COR-L47 (cell line): ENCODE measurements at regions not wholly inside any gene's neighbourhood (a gene's known extent, or its start where the extent isn't known, plus 50 kb on each side); places are given as distances from the start of the nearest gene placed in this dataset.

Source experiments
- DNase-seq: peaks from one replicate; lab custom pipeline; 2025; lab: John Stamatoyannopoulos, UW

GRCh38 chr4:43345323-43345925, 452.9 kb downstream of the GRXCR1 start:
- no peak for DNase-seq

- no peak for DNase-seq
Measured at GRCh38 chr4:43348591-43348990, 456.1 kb downstream of the GRXCR1 start.

GRCh38 chr4:43351970-43352806, 459.7 kb downstream of the GRXCR1 start:
- DNase-seq: no peak

DNA sequence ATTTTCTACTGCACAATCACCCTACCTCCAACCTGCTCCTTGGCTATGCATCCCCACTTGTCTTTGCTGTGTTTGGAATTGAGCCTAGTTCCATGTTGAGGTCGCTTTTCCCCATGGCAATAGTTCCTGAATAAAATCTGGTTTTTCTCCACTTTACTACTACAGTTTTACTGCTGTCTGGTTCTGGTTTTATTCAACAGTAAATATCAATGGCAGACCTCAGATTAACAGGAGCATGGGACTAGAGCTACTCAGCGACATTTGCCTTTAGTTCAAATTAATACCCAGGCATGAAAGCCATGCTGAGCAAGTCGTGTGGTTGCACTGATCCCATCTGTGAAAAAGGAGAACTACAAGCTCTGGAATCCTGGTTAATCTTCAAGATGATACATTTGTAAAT, 460.3 kb downstream of the GRXCR1 start:
- DNase-seq: no peak

- DNase-seq: no peak
Measured at GRCh38 chr4:43353552-43353951, 461.0 kb downstream of the GRXCR1 start.

- no peak for DNase-seq
Measured at GRCh38 chr4:43356786-43357185, 464.3 kb downstream of the GRXCR1 start.

- no peak for DNase-seq
Measured at GRCh38 chr4:43357252-43357974, 464.9 kb downstream of the GRXCR1 start.

- DNase-seq: no peak
Measured at GRCh38 chr4:43360296-43360695, 467.8 kb downstream of the GRXCR1 start.

DNA sequence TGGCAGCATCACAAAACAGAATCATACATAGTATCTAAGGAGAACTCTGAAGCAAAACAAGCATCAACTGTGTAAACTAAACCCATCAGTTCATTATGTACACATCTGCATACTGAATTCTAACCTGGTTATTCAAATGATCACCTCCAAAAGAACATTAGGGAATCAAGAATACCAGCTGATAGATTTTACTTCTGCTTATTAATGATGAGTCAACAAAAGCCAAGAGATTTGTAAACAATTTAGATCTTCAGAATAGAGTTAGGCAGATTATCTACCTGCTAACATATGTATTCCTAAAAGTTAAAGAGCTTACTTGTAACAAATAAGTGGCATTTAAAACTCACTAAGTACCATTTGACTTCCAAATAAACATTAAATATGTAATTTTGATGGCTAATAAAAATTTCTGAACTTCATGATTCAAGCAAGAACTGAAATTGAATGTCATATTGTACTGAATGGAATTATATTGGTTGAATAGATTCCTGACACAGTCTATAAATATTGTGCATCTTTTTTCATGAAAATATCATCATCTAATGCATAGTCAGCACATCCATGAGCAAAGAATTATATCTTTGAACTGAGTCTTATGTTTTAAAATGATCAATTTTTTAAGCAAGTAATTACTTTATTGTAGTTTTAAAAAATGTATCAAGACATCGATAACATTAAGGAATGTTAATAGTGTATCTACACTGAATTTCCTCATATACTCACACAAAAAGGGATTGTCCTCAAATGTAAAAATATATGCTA, 470.5 kb downstream of the GRXCR1 start:
- no peak for DNase-seq

DNA sequence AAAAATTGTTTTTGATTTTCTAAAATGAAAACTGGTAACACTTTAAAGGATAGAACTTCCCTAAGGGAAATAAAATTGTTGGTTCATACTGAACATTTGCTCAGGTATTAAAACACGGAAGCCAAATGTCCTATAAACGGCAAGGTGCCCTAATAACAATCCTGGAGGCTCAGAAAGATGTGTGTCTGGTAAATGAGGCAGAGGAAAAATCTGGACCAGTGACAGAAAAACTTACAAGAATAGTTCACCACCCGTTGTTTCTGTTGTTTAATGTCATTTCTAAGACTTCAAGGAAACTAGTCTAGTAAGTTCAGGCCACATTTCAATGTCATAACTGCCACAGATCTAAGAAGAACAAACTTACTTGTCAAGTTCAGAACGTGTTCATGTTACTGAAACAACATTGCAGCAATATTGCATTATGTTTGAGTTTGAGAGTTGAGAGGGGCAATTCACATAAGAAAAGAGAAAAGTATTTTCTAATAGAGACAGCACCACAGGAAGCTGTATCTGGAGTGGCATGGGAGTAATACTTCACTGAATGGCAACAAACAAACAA, 476.6 kb downstream of the GRXCR1 start:
- DNase-seq: no peak

GRCh38 chr4:43373201-43373600, 480.7 kb downstream of the GRXCR1 start:
- DNase-seq: no peak

DNA sequence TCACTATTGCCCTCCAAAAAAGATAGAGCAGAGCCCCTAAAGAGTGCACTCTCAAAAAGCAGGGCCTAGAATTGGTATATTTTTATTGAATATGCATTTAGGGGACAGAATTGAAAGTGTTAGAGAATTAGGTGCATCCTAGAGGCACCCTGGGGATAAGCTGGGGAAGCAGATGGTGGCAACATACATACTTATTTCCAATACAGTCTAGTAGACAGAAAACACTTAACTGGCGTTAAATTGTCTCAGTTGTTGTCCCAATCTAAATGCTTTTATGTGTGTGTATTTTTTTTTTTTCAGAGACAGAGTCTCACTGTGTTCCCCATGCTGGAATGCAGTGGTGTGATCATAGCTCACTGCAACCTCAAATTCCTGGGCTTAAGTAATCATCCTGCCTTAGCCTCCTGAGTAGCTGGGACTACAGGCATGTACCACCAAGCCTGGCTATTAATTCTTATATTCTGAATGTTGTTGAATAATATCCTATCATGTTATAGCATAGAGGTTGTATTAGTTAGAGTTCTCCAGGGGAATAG, 481.8 kb downstream of the GRXCR1 start:
- DNase-seq: no peak

DNA sequence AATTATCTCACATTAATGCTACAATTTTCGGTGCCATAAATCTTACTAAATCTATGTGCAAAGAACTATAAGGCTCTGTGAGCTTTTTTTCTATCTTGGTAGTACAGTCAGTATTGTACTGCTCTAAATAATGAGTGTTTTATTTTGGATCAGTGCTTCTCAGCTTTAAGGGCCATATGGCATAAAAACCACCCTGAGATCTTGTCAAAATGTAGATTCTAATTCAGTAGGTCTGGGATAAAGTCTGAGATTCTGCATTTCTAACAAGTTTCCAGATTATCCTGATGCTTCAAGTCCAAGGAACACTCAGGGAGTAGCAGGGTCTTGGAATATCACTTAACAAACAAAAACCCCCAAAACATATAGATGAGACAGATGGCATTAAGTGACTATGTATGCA, 486.5 kb downstream of the GRXCR1 start:
- DNase-seq: no peak

DNA sequence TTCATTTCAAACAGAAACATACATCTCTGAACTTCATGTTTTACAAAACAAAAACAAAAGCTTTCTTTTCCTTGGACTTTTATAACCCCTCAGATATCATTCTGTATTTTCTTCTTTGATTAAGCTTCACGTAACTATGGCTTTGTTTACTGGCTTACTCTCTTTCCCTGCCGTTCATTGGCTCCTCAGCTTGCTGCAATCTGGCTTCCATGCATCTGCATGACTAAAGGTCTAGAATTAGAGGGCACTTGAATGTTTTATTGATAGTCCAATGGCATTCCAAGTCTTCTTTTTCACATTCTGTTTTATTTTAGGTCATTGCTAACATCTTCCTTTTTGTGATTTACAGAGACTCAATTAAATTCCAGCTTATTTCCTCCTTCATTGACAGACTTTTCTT, 487.6 kb downstream of the GRXCR1 start:
- no peak for DNase-seq

- DNase-seq: no peak
Measured at GRCh38 chr4:43391069-43391468, 498.6 kb downstream of the GRXCR1 start.

DNA sequence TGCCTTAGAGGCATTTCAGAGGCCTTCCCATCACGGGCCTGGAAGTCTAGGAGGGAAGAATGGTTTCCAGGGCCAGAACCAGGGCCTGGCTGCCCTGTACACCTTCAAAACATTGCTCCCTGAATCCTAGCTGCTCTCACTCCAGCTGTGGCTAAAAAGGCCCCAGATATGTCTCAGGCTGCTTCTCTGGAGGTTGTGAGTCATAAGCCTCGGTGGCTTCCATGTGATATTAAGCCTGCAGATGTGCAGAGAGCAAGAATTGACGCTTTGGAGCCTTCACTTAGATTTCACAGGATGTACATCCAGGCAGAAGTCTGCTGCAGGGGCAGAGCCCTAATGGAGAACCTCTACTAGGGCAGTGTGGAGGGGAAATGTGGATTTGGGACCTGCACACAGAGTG, 502.5 kb downstream of the GRXCR1 start:
- no peak for DNase-seq

- no peak for DNase-seq
Measured at GRCh38 chr4:43399726-43400125, 507.2 kb downstream of the GRXCR1 start.

GRCh38 chr4:43402393-43402792, 509.9 kb downstream of the GRXCR1 start:
- no peak for DNase-seq

DNA sequence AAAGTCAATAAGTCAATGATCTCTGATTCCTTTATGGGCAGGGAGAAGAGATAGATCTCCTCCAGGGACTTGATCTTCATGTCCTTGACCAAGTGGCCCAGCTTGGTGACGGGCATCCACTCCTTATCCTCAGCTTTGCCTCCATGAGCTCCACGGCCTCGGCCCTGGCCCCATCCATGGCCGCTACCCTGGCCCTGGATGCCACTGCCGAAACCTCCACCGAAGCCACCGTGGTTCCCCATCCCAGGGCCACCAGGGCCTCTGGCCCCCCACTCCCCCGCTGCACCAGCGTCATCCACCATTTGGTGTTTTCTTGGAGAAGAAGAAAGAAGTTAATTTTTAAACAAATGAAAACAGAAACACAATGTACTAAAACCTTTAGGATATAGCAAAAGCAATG, 518.1 kb downstream of the GRXCR1 start:
- no peak for DNase-seq

DNA sequence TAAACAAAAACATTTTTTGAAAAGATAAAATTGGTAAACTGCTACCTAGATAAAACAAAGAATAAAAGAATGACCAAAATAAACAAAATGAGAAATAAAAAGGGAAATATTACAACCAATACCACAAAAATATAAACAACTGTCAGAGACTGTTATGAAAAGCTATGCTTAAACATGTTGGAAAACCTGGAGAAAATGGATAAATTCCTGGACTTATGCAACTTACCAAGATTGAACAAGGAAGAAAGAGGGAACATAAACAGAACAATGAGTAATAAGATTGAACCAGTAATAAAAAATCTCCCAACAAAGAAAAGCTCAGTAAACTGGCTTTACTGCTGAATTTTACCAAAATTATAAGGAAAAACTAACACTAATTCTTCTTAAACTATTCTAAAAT, 518.7 kb downstream of the GRXCR1 start:
- DNase-seq: no peak

- DNase-seq: no peak
Measured at GRCh38 chr4:43423276-43423675, 530.8 kb downstream of the GRXCR1 start.

DNA sequence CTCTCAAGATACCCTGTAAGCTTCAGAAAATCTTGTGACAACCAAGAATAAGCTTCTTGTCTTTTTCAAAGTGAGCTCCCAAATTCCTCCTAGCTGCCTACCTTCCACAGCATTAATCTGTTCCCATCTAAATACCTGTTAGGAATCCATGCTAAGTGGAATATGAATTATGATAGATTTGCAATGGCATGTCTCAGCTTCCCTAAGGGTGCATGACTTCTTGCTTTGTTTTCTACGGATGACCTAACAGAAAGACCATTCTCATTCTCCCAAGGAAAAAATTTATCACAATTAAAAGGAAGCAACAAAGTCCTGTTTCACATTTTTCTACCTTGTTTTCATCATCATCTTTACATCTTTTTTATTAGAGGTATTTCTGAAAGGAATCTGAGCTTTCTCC, 532.7 kb downstream of the GRXCR1 start:
- DNase-seq: no peak
